ENCODE measurements at regions not wholly inside any gene's neighbourhood (a gene's known extent, or its start where the extent isn't known, plus 50 kb on each side); places are given as distances from the start of the nearest gene placed in this dataset.
"Not testable (repeated sequence)": the region's sequence is repeated elsewhere in the genome, so short reads cannot be mapped to it uniquely, and the experiment has no call there.

GRCh38 chr1:185412385-185413087, 95.5 kb upstream of the IVNS1ABP start:
- DNase-seq (ENCODE audit: low spot score in 2 of 2) = no peak
- FAIRE-seq = no peak

- DNase-seq (ENCODE audit: low spot score in 2 of 2) = no peak
- no peak for FAIRE-seq
These were observed 92.9 kb upstream of the IVNS1ABP start for GRCh38 chr1:185409763-185410528.

- FAIRE-seq (no peak), DNase-seq (ENCODE audit: low spot score in 2 of 2) (no peak)
These were observed 92.3 kb upstream of the IVNS1ABP start for GRCh38 chr1:185409345-185409744.

- no peak for DNase-seq (ENCODE audit: low spot score in 2 of 2)
- FAIRE-seq = no peak
These were observed 91.7 kb upstream of the IVNS1ABP start for GRCh38 chr1:185408700-185409270.

- FAIRE-seq (no peak), DNase-seq (ENCODE audit: low spot score in 2 of 2) (no peak)
These were observed 89.6 kb upstream of the IVNS1ABP start for GRCh38 chr1:185406691-185407009.

- no peak for DNase-seq (ENCODE audit: low spot score in 2 of 2)
- no peak for FAIRE-seq
These were observed 89.1 kb upstream of the IVNS1ABP start for GRCh38 chr1:185406006-185406690.

- FAIRE-seq (no peak), DNase-seq (ENCODE audit: low spot score in 2 of 2) (no peak)
These were observed 88.0 kb upstream of the IVNS1ABP start for GRCh38 chr1:185404907-185405568.

- no peak for FAIRE-seq
- no peak for DNase-seq (ENCODE audit: low spot score in 2 of 2)
These were observed 87.2 kb upstream of the IVNS1ABP start for GRCh38 chr1:185404291-185404690.

- no peak for DNase-seq (ENCODE audit: low spot score in 2 of 2)
- no peak for FAIRE-seq
These were observed 85.9 kb upstream of the IVNS1ABP start for GRCh38 chr1:185402930-185403329.

- no peak for DNase-seq (ENCODE audit: low spot score in 2 of 2)
- no peak for FAIRE-seq
These were observed 84.0 kb upstream of the IVNS1ABP start for GRCh38 chr1:185401019-185401418.

- FAIRE-seq (no peak), DNase-seq (ENCODE audit: low spot score in 2 of 2) (no peak)
These were observed 83.0 kb upstream of the IVNS1ABP start for GRCh38 chr1:185400052-185400451.

GRCh38 chr1:185398599-185398998, 81.6 kb upstream of the IVNS1ABP start:
- DNase-seq (ENCODE audit: low spot score in 2 of 2) = no peak
- FAIRE-seq = no peak

- DNase-seq (ENCODE audit: low spot score in 2 of 2) = no peak
- FAIRE-seq = no peak
These were observed 81.0 kb upstream of the IVNS1ABP start for GRCh38 chr1:185398022-185398421.

- DNase-seq (ENCODE audit: low spot score in 2 of 2) = no peak
- no peak for FAIRE-seq
These were observed 80.1 kb upstream of the IVNS1ABP start for GRCh38 chr1:185397183-185397582.

- FAIRE-seq = no peak
These were observed 79.1 kb upstream of the IVNS1ABP start for GRCh38 chr1:185396126-185396525.

GRCh38 chr1:185393815-185394214, 76.8 kb upstream of the IVNS1ABP start:
- no peak for DNase-seq (ENCODE audit: low spot score in 2 of 2)
- no peak for FAIRE-seq

More at GRCh38 chr1:185396126-185396525, 79.1 kb upstream of the IVNS1ABP start:
- no peak for DNase-seq (ENCODE audit: low spot score in 2 of 2)

- DNase-seq (ENCODE audit: low spot score in 2 of 2) (no peak), FAIRE-seq (no peak)
These were observed 76.2 kb upstream of the IVNS1ABP start for GRCh38 chr1:185393205-185393604.

GRCh38 chr1:185388815-185389214, 71.8 kb upstream of the IVNS1ABP start:
- FAIRE-seq = no peak
- DNase-seq (ENCODE audit: low spot score in 2 of 2) = no peak

- DNase-seq (ENCODE audit: low spot score in 2 of 2) (no peak), FAIRE-seq (no peak)
These were observed 71.3 kb upstream of the IVNS1ABP start for GRCh38 chr1:185388346-185388745.

GRCh38 chr1:185385991-185386390, 68.9 kb upstream of the IVNS1ABP start:
- no peak for DNase-seq (ENCODE audit: low spot score in 2 of 2)
- no peak for FAIRE-seq

GRCh38 chr1:185383805-185384204, 66.8 kb upstream of the IVNS1ABP start:
- not testable (repeated sequence) for DNase-seq (ENCODE audit: low spot score in 2 of 2); FAIRE-seq

All from frontal cortex (tissue), 3 donors.